Epithelial cell of proximal tubule (primary cell): ENCODE measurements at regions not wholly inside any gene's neighbourhood (a gene's known extent, or its start where the extent isn't known, plus 50 kb on each side); places are given as distances from the start of the nearest gene placed in this dataset.

ENCODE experiments used
- DNase-seq: peaks from one replicate; pipeline ENCODE4 v3.0.0-alpha.2; 2011; ENCODE audit warnings: low read depth
- H3K4me3 ChIP-seq: 2 replicates; pipeline ENCODE4 v1.5.1; 2011; ENCODE audit warnings: low read depth, mild to moderate bottlenecking, low read length
- CTCF ChIP-seq: conservative IDR thresholded peaks from 2 replicates; pipeline ENCODE4 v1.5.1; 2012; ENCODE audit warnings: low read depth, mild to moderate bottlenecking, low read length

GRCh38 chr2:216259081-216259480 is 113.2 kb downstream of the MARCHF4 start:
- no peak overlapping the region for H3K4me3 ChIP-seq
- no peak for DNase-seq
- TF ChIP-seq CTCF: no peak

GRCh38 chr2:216257089-216257488 is 115.2 kb downstream of the MARCHF4 start:
- no peak for DNase-seq
- TF ChIP-seq CTCF: no peak
- no peak overlapping the region for H3K4me3 ChIP-seq
